ENCODE measurements at regions not wholly inside any gene's neighbourhood (a gene's known extent, or its start where the extent isn't known, plus 50 kb on each side); places are given as distances from the start of the nearest gene placed in this dataset.

DNA sequence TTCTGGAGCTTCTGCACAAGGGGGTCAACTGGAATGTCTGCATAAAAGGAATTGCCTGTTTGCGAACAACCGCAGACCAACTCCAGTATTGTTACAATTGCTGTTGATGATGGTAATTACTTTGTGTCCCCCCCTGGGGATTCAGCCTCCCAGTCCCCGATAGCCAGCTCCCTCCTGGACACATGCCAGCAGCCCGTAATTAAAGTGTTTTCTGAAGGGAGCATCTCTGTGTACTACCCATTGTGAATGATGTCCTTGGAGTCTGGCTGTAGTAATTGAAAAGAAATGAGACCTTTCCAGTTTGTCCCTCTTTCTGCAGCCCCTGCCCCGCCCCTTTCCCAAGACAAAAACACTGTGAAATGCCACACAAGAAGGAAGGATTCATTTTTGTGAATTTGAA is 377.1 kb upstream of the LCORL start:
- no peak overlapping the region for H3K27ac ChIP-seq
- ATAC-seq (replicated peaks in 6 of 8): peak in 5 of 8 experiments; percentile 96 to 99 (median 98)

DNA sequence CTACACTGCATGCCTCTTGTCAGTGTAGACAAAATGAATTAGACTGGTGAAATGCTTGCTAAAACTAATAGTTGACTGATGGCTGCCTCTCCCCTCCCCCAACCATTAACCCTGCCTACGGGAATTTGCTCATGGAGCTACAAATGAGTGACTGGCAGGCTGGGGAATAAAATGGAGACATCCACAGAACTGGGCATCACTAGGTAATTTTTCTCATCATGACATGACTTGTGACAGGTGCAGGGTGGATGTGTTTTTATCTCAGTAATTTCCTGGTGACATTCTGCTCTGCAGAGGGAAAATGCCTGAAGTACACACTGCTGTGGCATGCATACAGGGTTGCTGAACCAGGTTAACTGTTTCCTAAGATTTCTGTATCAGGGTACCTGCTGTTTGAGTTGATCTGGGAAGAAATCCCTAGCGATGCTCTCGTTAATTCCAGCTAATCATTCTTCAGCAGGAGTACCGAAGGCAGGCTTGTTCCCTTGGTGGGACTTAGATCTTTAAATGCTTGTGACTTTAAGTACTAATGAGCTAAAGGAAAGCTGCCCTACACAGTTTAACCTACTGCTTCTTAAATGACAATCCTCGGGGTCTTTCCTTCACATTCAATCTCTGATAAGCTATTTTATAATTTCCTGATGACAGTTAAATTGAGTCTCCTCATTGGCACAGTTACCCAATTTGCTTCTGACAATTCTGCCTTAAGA is 376.3 kb upstream of the LCORL start:
- Histone ChIP-seq H3K4me1 (replicated peaks in 1 of 2) (peaks cover 22 to 23% of the 10 kb centered on the region in 2 donors), H3K4me3 (no peak overlapping the region), H3K27ac (peak overlapping the region in 1 of 2 donors; percentile 2)
- 20 to 68% (median 48%) methylated on average over 1 to 4 of the region's 5 CpGs; no CpG with 5 or more reads in 2 of the 10 experiments for WGBS, 10 experiments
- in situ Hi-C loops (cut with MboI; ENCODE audit: low pct_unique_long_range_greater_than_20kb in 2 of 9, low sequenced_read_pairs in 9 of 9, unreplicated experiment in 9 of 9): no loop called here
- ATAC-seq (replicated peaks in 6 of 8): peak in 5 of 8 experiments; percentile 9 to 31 (median 13)

More for the DNA sequence above, 377.1 kb upstream of the LCORL start:
- WGBS, 10 experiments: 3 to 39% (median 3%) methylated on average over 4 to 5 of the region's 5 CpGs; no CpG with 5 or more reads in 5 of the 10 experiments
- peaks cover 22 to 23% of the 10 kb centered on the region in 2 donors for H3K4me1 ChIP-seq (replicated peaks in 1 of 2)
- in situ Hi-C loops (cut with MboI; ENCODE audit: low pct_unique_long_range_greater_than_20kb in 2 of 9, low sequenced_read_pairs in 9 of 9, unreplicated experiment in 9 of 9): no loop called here
- H3K4me3 ChIP-seq: no peak overlapping the region

DNA sequence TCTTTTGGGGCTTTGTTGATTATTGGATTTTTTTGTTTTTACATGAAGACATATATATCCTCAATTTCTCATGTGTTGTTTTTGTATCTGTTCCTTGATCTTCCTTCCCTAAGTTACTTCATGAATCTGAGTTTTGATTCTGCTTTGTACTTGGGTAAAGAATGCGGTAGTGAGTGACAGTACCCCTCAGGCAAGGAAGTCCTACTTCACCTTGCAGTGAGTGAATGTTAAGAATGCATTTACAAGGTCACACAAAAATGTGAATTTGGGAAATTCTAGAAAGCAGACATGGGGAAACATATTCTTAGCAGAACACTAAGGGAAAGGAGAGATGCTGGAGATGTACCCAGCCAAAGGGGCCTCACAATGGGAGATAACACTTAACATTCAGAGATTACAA is 373.1 kb upstream of the LCORL start:
- in situ Hi-C loops (cut with MboI; ENCODE audit: low pct_unique_long_range_greater_than_20kb in 2 of 9, low sequenced_read_pairs in 9 of 9, unreplicated experiment in 9 of 9): no loop called here
- ATAC-seq (replicated peaks in 6 of 8): no peak
- Histone ChIP-seq H3K4me3 (no peak overlapping the region), H3K27ac (no peak overlapping the region), H3K4me1 (replicated peaks in 1 of 2) (peaks cover 24 to 27% of the 10 kb centered on the region in 2 donors)
- 0 to 100% (median 100%) methylated on average over 1 of the region's 1 CpG; no CpG with 5 or more reads in 2 of the 10 experiments for WGBS, 10 experiments

DNA sequence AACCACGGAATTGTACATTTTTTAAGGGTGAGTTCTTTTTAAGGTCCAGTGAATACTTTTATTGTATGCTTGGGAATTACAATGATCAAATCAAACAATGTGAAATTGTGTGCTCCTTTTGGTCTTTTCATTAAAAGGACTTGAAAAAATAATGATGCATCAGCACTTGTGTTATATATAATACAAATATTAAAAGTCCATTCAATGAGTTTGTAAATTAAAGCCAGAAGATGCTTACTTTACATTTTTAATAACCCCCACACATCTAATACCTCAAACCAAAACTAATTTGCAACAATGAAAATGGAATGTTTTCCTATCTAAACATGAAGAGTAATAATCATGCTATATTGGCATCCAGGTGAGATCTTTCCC is 369.8 kb upstream of the LCORL start:
- in situ Hi-C loops (cut with MboI; ENCODE audit: low pct_unique_long_range_greater_than_20kb in 2 of 9, low sequenced_read_pairs in 9 of 9, unreplicated experiment in 9 of 9): no loop called here

DNA sequence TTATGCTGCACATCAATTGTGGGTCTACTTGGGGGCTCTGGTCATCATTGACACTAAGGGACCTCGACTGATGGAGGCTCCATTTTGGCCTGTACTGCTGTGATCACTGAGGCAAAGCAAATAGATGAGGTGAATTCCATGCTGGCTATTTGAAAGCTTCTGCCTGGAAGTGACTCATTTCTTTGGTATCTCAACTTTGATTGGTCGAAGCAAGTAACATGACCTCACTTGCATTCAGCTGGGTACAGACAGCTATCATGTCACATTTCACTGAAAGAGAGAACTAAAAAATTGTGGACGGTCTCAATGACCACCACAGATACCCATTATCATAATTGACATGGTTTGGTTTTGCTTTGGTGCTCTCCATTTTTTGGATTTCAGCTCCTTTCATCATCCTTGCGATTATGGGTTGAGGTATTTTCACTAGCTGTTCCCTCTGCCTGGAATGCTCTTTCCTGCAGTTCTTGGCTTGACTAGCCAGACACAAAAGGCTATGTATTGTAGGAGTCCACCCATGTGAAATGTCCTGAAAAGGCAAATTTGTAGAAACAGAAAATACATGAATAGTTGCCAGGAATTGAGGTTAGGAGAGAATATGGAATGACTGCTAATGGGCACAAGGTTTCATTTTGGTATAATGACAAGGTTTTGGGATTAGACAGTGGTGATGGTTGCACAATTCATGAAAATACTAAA is 369.2 kb upstream of the LCORL start:
- 0 to 80% (median 51%) methylated on average over 1 to 4 of the region's 4 CpGs; no CpG with 5 or more reads in 2 of the 10 experiments for WGBS, 10 experiments
- ATAC-seq (replicated peaks in 6 of 8): peak in 7 of 8 experiments; percentile 19 to 86 (median 46)
- H3K4me3 ChIP-seq: no peak overlapping the region
- H3K4me1 ChIP-seq (replicated peaks in 1 of 2): peaks cover 12 to 25% of the 10 kb centered on the region in 2 donors
- in situ Hi-C loops (cut with MboI; ENCODE audit: low pct_unique_long_range_greater_than_20kb in 2 of 9, low sequenced_read_pairs in 9 of 9, unreplicated experiment in 9 of 9): no loop called here
- H3K27ac ChIP-seq: no peak overlapping the region

More for the DNA sequence above, 369.8 kb upstream of the LCORL start:
- WGBS, 10 experiments: 0 to 90% (median 60%) methylated on average over 1 of the region's 1 CpG; no CpG with 5 or more reads in 2 of the 10 experiments
- Histone ChIP-seq H3K4me3 (no peak overlapping the region), H3K4me1 (replicated peaks in 1 of 2) (peaks cover 12 to 26% of the 10 kb centered on the region in 2 donors), H3K27ac (no peak overlapping the region)
- no peak for ATAC-seq (replicated peaks in 6 of 8)

DNA sequence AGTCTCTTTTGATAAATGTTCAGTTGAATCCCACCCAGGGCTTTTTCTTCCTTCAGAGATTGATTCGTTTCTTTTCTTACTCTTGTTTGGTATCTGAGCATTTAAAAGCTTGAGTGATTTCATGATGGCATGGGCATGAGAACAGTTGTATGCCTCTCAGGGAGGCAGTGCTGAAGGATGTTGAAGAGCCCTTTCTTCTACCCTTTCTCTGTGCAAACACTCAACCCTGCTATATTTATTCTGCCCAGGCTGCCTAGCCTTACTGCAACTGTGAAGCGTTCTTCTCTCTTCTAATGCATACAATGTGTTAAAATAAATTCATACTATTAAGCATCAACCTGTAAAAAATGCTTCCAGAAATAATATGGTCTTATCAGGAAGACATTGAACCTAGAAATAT is 367.6 kb upstream of the LCORL start:
- in situ Hi-C loops (cut with MboI; ENCODE audit: low pct_unique_long_range_greater_than_20kb in 2 of 9, low sequenced_read_pairs in 9 of 9, unreplicated experiment in 9 of 9): no loop called here
- no peak overlapping the region for H3K27ac ChIP-seq
- no peak overlapping the region for H3K4me3 ChIP-seq
- WGBS, 10 experiments: 0 to 92% (median 77%) methylated on average over 1 to 2 of the region's 2 CpGs; no CpG with 5 or more reads in 2 of the 10 experiments
- peak in 3 of 8 experiments; percentile 28 to 86 (median 47) for ATAC-seq (replicated peaks in 6 of 8)
- peaks cover 12 to 23% of the 10 kb centered on the region in 2 donors for H3K4me1 ChIP-seq (replicated peaks in 1 of 2)

DNA sequence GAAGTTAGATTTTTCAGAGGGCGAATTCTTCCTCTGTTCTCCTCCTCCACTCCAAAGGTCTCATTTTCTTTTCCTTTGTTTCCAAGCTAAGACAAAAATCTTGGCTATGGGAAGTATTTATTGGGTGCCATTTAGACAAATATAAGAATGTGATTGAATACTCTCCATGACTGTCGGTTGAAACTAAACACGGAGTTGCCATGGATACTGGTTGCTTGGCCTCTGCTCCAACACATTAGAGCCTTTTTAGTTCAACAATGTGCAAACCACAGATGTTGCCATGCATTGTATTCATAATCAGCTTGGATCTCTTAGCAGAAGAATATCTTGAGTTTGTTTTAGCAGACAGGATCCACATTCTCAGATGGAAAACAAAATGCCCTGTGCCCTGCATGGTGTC is 366.5 kb upstream of the LCORL start:
- WGBS, 10 experiments: 0 to 64% (median 17%) methylated on average over 1 to 3 of the region's 3 CpGs; no CpG with 5 or more reads in 3 of the 10 experiments
- ATAC-seq (replicated peaks in 6 of 8): peak in 6 of 8 experiments; percentile 25 to 76 (median 71)
- Histone ChIP-seq H3K27ac (no peak overlapping the region), H3K4me1 (replicated peaks in 1 of 2) (peaks cover 12 to 23% of the 10 kb centered on the region in 2 donors), H3K4me3 (no peak overlapping the region)
- in situ Hi-C loops (cut with MboI; ENCODE audit: low pct_unique_long_range_greater_than_20kb in 2 of 9, low sequenced_read_pairs in 9 of 9, unreplicated experiment in 9 of 9): no loop called here

DNA sequence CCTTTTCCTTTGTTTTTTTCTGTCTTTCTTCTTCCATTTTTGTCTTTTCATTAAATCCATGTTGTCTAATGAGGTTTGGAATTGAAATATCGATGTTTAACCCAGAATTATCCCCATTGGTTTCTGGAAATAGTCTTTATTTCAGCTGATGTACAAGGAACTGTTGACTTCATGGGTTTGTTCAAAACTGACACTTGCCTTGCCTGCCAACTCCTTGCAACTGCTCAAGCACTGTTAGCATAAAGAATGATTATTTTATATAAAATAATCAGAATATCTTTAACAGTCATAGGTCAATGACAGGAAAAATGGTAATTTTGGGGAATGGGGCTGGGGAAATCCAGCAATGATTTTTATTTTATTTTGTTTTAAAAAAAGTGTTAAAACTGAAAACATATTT is 359.6 kb upstream of the LCORL start:
- WGBS, 10 experiments: 0 to 100% (median 66%) methylated on average over 1 of the region's 1 CpG
- H3K27ac ChIP-seq: no peak overlapping the region
- no peak overlapping the region for H3K4me3 ChIP-seq
- ATAC-seq (replicated peaks in 6 of 8): no peak
- no peaks in the 10 kb centered on the region for H3K4me1 ChIP-seq (replicated peaks in 1 of 2)
- in situ Hi-C loops (cut with MboI; ENCODE audit: low pct_unique_long_range_greater_than_20kb in 2 of 9, low sequenced_read_pairs in 9 of 9, unreplicated experiment in 9 of 9): no loop called here

DNA sequence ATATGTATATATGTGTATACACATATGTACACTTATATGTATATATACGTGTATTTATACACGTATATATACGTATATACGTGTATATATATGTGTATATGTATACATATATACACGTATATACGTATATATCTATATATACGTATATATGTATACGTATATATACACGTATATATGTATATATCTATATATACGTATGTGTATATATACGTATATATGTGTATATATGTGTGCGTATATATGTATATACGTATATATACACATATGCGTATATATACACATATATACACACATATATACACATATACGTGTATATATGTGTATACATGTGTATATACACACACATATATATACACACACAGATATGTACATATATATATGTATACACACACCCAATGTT is 348.0 kb upstream of the LCORL start:
- Histone ChIP-seq H3K4me1 (replicated peaks in 1 of 2) (no peaks in the 10 kb centered on the region), H3K4me3 (no peak overlapping the region), H3K27ac (no peak overlapping the region)
- in situ Hi-C loops (cut with MboI; ENCODE audit: low pct_unique_long_range_greater_than_20kb in 2 of 9, low sequenced_read_pairs in 9 of 9, unreplicated experiment in 9 of 9): loop anchor here in 2 of 9 experiments (25.0 kb wide), 1 partner anchor 557 kb away; the partner anchor contains the start of genes DCAF16 (in 2 of the 2) and NCAPG (in 2 of the 2)
- 40 to 96% (median 90%) methylated on average over 1 to 7 of the region's 15 CpGs; no CpG with 5 or more reads in 5 of the 10 experiments for WGBS, 10 experiments
- ATAC-seq (replicated peaks in 6 of 8): no peak

DNA sequence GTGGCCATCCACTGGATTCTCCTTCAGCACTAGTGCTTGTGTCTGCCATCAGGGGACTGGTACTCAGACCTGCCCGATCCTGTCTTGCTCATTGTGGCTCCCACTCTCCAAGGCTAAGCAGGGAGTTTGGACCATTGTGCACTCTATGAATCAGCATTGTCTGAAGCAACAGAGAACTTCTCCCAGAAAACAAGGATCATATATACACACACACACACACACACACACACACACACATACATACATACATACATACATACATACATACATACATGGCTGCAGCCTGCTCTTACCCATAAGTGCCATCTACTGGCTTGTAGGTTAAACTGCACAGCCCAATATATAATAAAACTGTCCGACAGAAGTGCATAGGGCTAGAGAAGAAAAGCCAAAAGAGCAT is 345.3 kb upstream of the LCORL start:
- 0 to 75% (median 60%) methylated on average over 1 to 2 of the region's 2 CpGs; no CpG with 5 or more reads in 5 of the 10 experiments for WGBS, 10 experiments

DNA sequence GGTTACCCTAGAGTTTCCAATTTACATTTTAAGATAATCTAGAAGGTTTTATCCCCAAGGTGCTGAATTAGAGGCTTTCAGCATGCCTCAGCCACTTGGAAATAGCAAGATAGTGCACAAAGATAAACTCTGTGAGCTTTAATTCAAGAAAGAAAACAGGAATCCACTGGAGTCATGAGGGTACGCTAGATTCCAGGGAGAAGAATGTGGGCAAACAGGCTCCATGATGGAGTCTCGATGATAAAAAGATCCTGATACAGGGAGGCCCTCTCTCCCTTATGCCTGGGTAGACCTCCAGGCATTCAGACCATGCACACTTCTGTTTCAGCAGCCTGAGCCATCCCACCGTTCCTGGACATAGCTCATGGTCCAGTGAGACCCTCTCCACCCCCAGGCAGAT is 344.6 kb upstream of the LCORL start:
- ATAC-seq (replicated peaks in 6 of 8): no peak
- 0 to 100% (median 85%) methylated on average over 1 to 3 of the region's 3 CpGs; no CpG with 5 or more reads in 3 of the 10 experiments for WGBS, 10 experiments
- H3K4me1 ChIP-seq (replicated peaks in 1 of 2): no peaks in the 10 kb centered on the region
- in situ Hi-C loops (cut with MboI; ENCODE audit: low pct_unique_long_range_greater_than_20kb in 2 of 9, low sequenced_read_pairs in 9 of 9, unreplicated experiment in 9 of 9): loop anchor here in 2 of 9 experiments (25.0 kb wide), 1 partner anchor 554 kb away; the partner anchor contains the start of genes DCAF16 (in 2 of the 2) and NCAPG (in 2 of the 2)
- H3K4me3 ChIP-seq: no peak overlapping the region
- no peak overlapping the region for H3K27ac ChIP-seq

More for the DNA sequence above, 345.3 kb upstream of the LCORL start:
- H3K27ac ChIP-seq: no peak overlapping the region
- no peaks in the 10 kb centered on the region for H3K4me1 ChIP-seq (replicated peaks in 1 of 2)
- in situ Hi-C loops (cut with MboI; ENCODE audit: low pct_unique_long_range_greater_than_20kb in 2 of 9, low sequenced_read_pairs in 9 of 9, unreplicated experiment in 9 of 9): loop anchor here in 2 of 9 experiments (25.0 kb wide), 1 partner anchor 555 kb away; the partner anchor contains the start of genes DCAF16 (in 2 of the 2) and NCAPG (in 2 of the 2)
- no peak overlapping the region for H3K4me3 ChIP-seq
- ATAC-seq (replicated peaks in 6 of 8): peak; percentile 68 to 95 (median 86)

DNA sequence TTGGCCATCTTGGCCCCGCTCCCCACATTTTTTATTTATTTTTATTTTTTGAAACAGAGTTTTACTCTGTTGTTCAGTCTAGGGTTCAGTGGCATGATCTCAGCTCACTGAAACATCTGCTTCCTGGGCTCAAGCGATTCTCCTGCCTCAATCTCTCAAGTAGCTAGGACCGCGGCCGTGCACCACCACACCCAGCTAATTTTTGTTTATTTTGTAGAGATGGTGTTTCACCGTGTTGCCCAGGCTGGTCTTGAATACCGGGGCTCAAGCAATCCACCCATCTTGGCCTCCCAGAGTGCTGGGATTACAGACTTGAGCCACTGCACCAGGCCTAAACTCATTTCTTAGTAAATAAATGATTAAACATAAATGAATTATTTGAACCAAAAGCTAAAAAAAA is 322.0 kb upstream of the LCORL start:
- in situ Hi-C loops (cut with MboI; ENCODE audit: low pct_unique_long_range_greater_than_20kb in 2 of 9, low sequenced_read_pairs in 9 of 9, unreplicated experiment in 9 of 9): no loop called here
- H3K4me3 ChIP-seq: no peak overlapping the region
- no peaks in the 10 kb centered on the region for H3K4me1 ChIP-seq (replicated peaks in 1 of 2)
- 35 to 100% (median 93%) methylated on average over 1 to 7 of the region's 7 CpGs; no CpG with 5 or more reads in 1 of the 10 experiments for WGBS, 10 experiments
- ATAC-seq (replicated peaks in 6 of 8): no peak
- no peak overlapping the region for H3K27ac ChIP-seq

DNA sequence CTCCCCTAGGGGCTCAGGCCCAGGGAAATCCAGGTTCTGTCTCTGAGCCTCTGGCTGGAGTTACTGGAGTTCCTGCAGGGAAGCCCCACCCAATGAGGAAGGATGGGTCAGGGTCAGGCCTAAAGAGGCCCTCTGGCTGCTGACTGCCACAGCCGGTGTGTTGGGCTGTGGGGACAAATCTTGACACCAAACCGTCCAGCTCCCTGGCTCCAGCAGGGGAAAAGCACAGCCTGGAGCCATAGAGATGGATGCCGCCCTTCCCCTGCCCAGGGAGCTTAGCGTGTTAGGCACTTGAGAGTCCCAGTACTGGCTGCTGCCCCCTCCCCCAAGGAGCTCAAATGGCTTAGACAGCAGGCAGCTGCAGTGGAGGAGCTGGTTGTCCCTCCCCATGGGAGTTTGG is 321.3 kb upstream of the LCORL start:
- Histone ChIP-seq H3K4me1 (replicated peaks in 1 of 2) (no peaks in the 10 kb centered on the region), H3K4me3 (no peak overlapping the region), H3K27ac (no peak overlapping the region)
- in situ Hi-C loops (cut with MboI; ENCODE audit: low pct_unique_long_range_greater_than_20kb in 2 of 9, low sequenced_read_pairs in 9 of 9, unreplicated experiment in 9 of 9): no loop called here
- WGBS, 10 experiments: 20 to 100% (median 100%) methylated on average over 1 to 2 of the region's 4 CpGs; no CpG with 5 or more reads in 7 of the 10 experiments
- ATAC-seq (replicated peaks in 6 of 8): no peak

Measured in motor neuron (in vitro differentiated cells).